COLO668 (cell line): ENCODE measurements at regions not wholly inside any gene's neighbourhood (a gene's known extent, or its start where the extent isn't known, plus 50 kb on each side); places are given as distances from the start of the nearest gene placed in this dataset.

Experiments
- DNase-seq: peaks from one replicate; lab custom pipeline; 2025; ENCODE audit not compliant: unreplicated experiment; lab: John Stamatoyannopoulos, UW

- DNase-seq = no peak
Measured at GRCh38 chr19:28020619-28021258, 1192.2 kb downstream of the UQCRFS1 start.

GRCh38 chr19:28019901-28020300, 1193.0 kb downstream of the UQCRFS1 start:
- no peak for DNase-seq

GRCh38 chr19:28019371-28019770, 1193.6 kb downstream of the UQCRFS1 start:
- no peak for DNase-seq

- no peak for DNase-seq
Measured at GRCh38 chr19:28018499-28018898, 1194.5 kb downstream of the UQCRFS1 start.

GRCh38 chr19:28014615-28015405, 1198.1 kb downstream of the UQCRFS1 start:
- DNase-seq = no peak

GRCh38 chr19:28012361-28012760, 1200.6 kb downstream of the UQCRFS1 start:
- DNase-seq = no peak

GRCh38 chr19:28010656-28011055, 1202.3 kb downstream of the UQCRFS1 start:
- DNase-seq = no peak

- no peak for DNase-seq
Measured at GRCh38 chr19:28009696-28010095, 1203.3 kb downstream of the UQCRFS1 start.

- DNase-seq = no peak
Measured at GRCh38 chr19:28008695-28009094, 1204.3 kb downstream of the UQCRFS1 start.

GRCh38 chr19:28003543-28003942, 1209.4 kb downstream of the UQCRFS1 start:
- DNase-seq = no peak

- no peak for DNase-seq
Measured at GRCh38 chr19:27997069-27997468, 1215.9 kb downstream of the UQCRFS1 start.

GRCh38 chr19:27993619-27994570, 1219.1 kb downstream of the UQCRFS1 start:
- DNase-seq = no peak

- no peak for DNase-seq
Measured at GRCh38 chr19:27986299-27986698, 1226.7 kb downstream of the UQCRFS1 start.

GRCh38 chr19:27975419-27976005, 1237.4 kb downstream of the UQCRFS1 start:
- no peak for DNase-seq

GRCh38 chr19:27974082-27974513, 1238.9 kb downstream of the UQCRFS1 start:
- DNase-seq = peak; percentile 0

- DNase-seq = no peak
Measured at GRCh38 chr19:27972291-27973040, 1240.5 kb downstream of the UQCRFS1 start.

- no peak for DNase-seq
Measured at GRCh38 chr19:27971869-27972268, 1241.1 kb downstream of the UQCRFS1 start.

GRCh38 chr19:27971071-27971470, 1241.9 kb downstream of the UQCRFS1 start:
- no peak for DNase-seq

- no peak for DNase-seq
Measured at GRCh38 chr19:27966390-27966816, 1246.5 kb downstream of the UQCRFS1 start.

- DNase-seq = no peak
Measured at GRCh38 chr19:27964185-27964584, 1248.8 kb downstream of the UQCRFS1 start.
